Muscle of leg (tissue), 3 donors: ENCODE measurements at regions not wholly inside any gene's neighbourhood (a gene's known extent, or its start where the extent isn't known, plus 50 kb on each side); places are given as distances from the start of the nearest gene placed in this dataset.
"Not testable (repeated sequence)": the region's sequence is repeated elsewhere in the genome, so short reads cannot be mapped to it uniquely, and the experiment has no call there.

Experiments used
- DNase-seq: peaks from one replicate; pipeline ENCODE4 v3.0.0; 2013
- H3K27ac ChIP-seq: one replicate; pipeline ENCODE4 v1.5.1; 2013; ENCODE audit warnings: mild to moderate bottlenecking, low read length, control low read depth
- H3K27me3 ChIP-seq: one replicate; pipeline ENCODE4 v1.6.1; 2013; ENCODE audit warnings: low read length; ENCODE audit not compliant: control insufficient read depth, insufficient read depth
- H3K36me3 ChIP-seq: one replicate; pipeline ENCODE4 v1.6.1; 2013; ENCODE audit warnings: low read length; ENCODE audit not compliant: control insufficient read depth, insufficient read depth
- H3K4me1 ChIP-seq: one replicate; pipeline ENCODE4 v1.6.1; 2013; ENCODE audit warnings: low read length; ENCODE audit not compliant: control insufficient read depth, insufficient read depth
- H3K4me3 ChIP-seq: one replicate; pipeline ENCODE4 v1.5.1; 2013; ENCODE audit warnings: low read length, control low read depth
- H3K9me3 ChIP-seq: replicated peaks from 2 replicates; pipeline ENCODE4 v1.6.1; 2013; ENCODE audit warnings: low read depth, low read length; ENCODE audit not compliant: control insufficient read depth
- WGBS: methylation state at CpG from one replicate; pipeline ENCODE4 v1.1.5; 2013; ENCODE audit warnings: missing lambda C conversion rate; ENCODE audit not compliant: insufficient coverage; 5-methylcytosine and 5-hydroxymethylcytosine counted together

DNA sequence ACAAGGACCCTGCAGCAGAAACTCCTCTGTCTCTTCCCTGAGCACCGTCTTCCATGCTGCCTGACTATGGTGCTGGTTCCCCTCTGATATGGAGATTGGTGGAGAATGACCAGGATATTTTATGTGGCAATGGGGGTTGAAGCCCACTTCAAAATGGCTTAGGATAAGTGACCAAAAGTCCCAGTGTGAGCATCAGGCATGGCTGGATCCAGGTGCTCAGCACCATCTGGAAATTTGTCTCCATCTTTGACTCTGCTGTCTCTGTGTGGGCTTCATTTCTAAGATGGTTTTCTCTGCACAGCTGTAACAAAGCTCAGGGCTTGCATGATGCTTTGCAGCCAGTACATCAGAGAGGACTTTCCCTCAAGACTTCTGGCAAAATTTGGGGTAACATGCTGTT lies 61.1 kb upstream of the SAMD11 start:
- H3K4me1 ChIP-seq, H3K4me3 ChIP-seq, H3K27ac ChIP-seq, DNase-seq, H3K36me3 ChIP-seq, H3K27me3 ChIP-seq, H3K9me3 ChIP-seq: not testable (repeated sequence)
- no CpG with 5 or more reads among the region's 1 CpG for WGBS

GRCh38 chr1:865633-866032 lies 58.1 kb upstream of the SAMD11 start:
- H3K4me3 ChIP-seq, H3K27me3 ChIP-seq, H3K36me3 ChIP-seq, H3K4me1 ChIP-seq, H3K27ac ChIP-seq, H3K9me3 ChIP-seq, DNase-seq: not testable (repeated sequence)
- no CpG with 5 or more reads among the region's 8 CpGs for WGBS

DNA sequence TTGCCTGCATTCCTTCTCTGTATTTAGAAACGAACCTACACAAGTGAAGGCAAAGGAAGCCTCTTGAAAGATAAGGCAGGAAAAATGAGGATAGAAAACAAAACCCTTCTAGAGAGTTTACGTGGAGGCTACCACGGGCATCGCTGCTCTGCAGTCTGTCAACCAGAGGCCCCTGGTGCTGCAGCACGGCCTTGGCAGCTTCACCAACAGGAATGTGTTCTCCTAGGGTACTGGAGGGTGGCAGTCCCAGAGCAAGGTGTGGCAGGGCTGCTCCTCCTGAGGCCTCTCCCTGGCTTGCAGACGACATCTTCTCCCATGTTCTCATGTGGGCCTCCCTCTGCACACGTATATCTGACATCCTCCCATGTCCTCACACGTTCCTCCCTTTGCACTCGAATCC lies 57.6 kb upstream of the SAMD11 start:
- Histone ChIP-seq H3K27ac (no peak overlapping the region), H3K27me3 (peaks cover 5% of the 10 kb centered on the region), H3K4me3 (no peak overlapping the region), H3K9me3 (no peaks in the 10 kb centered on the region), H3K36me3 (no peaks in the 10 kb centered on the region), H3K4me1 (no peaks in the 10 kb centered on the region)
- WGBS: 64% methylated on average over 7 of the region's 9 CpGs
- DNase-seq: no peak

DNA sequence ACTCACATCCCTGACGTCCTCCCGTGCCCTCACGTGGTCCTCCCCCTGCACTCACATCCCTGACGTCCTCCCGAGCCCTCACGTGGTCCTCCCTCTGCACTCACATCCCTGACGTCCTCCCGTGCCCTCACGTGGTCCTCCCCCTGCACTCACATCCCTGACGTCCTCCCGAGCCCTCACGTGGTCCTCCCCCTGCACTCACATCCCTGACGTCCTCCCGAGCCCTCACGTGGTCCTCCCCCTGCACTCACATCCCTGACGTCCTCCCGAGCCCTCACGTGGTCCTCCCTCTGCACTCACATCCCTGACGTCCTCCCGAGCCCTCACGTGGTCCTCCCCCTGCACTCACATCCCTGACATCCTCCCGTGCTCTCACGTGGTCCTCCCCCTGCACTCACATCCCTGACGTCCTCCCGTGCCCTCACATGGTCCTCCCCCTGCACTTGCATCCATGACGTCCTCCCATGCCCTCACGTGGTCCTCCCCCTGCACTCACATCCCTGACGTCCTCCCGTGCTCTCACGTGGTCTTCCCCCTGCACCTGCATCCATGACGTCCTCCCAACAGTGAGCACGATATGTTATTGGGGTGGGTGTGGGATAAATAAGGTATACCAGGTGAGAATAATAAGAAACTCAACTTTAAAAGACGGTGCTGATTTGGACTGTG lies 57.0 kb upstream of the SAMD11 start:
- H3K36me3 ChIP-seq, H3K27ac ChIP-seq, DNase-seq, H3K4me1 ChIP-seq, H3K9me3 ChIP-seq, H3K4me3 ChIP-seq, H3K27me3 ChIP-seq: not testable (repeated sequence)
- 58% methylated on average over 24 of the region's 33 CpGs for WGBS

GRCh38 chr1:867550-867949 lies 56.2 kb upstream of the SAMD11 start:
- WGBS: no CpG with 5 or more reads among the region's 4 CpGs
- not testable (repeated sequence) for H3K9me3 ChIP-seq, H3K4me1 ChIP-seq, H3K4me3 ChIP-seq, H3K27me3 ChIP-seq, DNase-seq, H3K36me3 ChIP-seq, H3K27ac ChIP-seq

DNA sequence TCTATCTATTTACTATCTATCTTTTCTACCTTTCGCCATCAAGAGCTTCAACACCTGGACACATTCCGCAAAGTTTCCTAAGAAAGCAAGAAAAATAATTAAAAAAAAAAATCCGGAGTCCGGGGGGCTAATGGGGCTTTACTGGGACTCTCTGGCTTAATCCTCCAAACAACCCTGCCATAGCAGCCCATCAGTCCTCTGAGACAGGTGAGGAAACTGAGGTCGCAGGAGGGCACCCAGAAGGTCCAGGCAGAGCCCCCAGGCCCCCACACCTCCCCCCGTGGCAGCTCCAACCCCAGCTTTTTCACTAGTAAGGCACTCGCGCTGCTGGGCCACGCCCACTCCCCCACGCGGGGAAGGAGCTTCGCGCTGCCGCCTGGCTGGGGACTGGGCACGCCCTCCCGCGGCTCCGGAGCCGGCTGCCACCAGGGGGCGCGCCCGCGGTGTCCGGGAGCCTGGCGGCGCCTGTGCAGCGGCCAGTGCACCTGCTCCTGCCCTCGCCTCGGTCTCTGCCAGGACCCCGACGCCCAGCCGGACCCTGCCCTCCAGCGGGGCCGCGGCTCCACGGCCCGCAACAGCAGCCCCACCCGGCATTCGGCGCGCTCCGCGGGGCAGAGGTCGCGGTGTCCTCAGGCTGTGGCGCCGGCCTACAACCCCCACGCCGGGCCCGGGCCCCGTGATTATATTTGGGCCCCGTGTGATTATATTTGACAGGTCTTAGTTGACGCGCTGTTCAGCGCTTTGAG lies 54.1 kb upstream of the SAMD11 start:
- DNase-seq: peak; percentile 49
- no peaks in the 10 kb centered on the region for H3K9me3 ChIP-seq
- WGBS: under 1% methylated on average over 38 of the region's 55 CpGs
- H3K4me3 ChIP-seq: no peak overlapping the region
- no peaks in the 10 kb centered on the region for H3K36me3 ChIP-seq
- peaks cover 19% of the 10 kb centered on the region for H3K27me3 ChIP-seq
- H3K4me1 ChIP-seq: no peaks in the 10 kb centered on the region
- H3K27ac ChIP-seq: no peak overlapping the region
